IPS-11a (cell line): ENCODE measurements at regions not wholly inside any gene's neighbourhood (a gene's known extent, or its start where the extent isn't known, plus 50 kb on each side); places are given as distances from the start of the nearest gene placed in this dataset.

Source experiments
- H3K4me3 ChIP-seq: one replicate; pipeline ENCODE4 v1.5.1; 2013; ENCODE audit warnings: low read depth, low read length, control low read depth

DNA sequence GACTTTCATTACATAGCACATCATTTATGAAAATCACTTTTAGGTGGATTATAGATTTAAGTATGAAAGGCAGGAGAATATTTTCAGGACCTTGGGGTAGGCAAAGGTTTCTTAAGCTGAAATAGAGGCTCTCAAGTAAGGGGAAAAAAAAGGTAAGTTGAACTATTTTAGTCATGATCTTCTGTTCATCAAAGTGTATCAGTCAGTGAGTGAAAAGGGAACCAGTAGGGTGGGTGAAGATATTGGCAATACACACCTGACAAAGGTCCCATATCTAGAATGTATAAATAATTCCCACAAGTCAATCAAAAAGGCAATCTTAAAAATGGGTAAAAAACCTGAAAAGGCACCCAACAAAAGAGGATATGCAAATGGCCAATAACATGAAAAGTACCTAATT, 218.6 kb downstream of the KLF13 start:
- H3K4me3 ChIP-seq: no peak overlapping the region

DNA sequence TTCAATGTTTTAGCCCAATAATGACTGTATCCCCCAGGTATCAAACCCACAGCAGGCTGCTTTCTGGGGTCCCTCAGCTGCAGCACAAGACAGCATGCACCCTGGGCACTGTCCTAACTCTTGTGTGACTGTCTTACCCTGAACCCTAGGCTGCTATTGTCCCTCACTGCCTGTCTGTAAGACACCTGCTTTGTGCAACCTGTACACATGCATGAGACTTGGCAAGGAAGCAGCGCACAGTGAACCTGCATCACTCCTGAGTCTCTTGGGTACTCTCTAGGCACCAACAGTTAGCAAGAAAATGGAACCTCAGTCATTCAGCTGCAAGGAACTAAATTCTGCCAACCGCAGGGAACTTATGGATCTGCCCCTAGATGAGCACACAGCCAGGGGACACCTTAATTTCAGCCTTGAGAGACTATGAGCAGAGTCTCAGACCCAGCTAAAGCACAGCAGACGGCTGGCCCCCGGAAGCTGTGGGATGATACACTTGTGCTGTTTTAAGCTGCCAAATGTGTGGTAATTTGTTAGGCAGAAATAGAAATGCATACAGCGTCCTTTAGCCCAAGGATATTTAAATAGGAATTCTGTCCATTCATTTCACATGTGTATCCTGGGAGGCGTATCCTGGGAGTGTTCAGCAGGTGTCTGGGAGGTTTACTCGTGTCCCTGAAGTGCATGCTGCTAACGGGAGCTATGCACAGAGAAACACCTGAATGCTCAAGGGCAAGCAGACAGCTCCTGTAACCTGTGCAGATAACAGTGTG, 223.8 kb downstream of the KLF13 start:
- H3K4me3 ChIP-seq: no peak overlapping the region

DNA sequence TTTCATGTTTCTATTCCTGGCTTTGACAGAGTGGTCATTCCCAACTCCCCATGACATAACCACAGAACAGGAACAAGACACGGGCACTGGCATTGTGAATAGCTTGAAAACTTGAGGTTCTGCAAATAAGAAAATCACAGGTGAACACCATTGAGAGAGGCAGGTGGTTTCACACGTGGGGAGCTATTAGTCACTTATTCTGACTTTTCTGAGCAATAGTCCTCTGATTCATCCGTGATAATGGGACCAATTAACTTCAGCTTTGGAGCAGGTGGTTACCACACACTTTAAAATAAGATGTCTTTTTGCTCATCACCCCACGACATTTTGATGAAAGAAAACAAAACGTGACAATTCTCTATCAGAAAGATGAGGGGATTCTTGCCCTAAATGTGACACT, 224.7 kb downstream of the KLF13 start:
- no peak overlapping the region for H3K4me3 ChIP-seq

DNA sequence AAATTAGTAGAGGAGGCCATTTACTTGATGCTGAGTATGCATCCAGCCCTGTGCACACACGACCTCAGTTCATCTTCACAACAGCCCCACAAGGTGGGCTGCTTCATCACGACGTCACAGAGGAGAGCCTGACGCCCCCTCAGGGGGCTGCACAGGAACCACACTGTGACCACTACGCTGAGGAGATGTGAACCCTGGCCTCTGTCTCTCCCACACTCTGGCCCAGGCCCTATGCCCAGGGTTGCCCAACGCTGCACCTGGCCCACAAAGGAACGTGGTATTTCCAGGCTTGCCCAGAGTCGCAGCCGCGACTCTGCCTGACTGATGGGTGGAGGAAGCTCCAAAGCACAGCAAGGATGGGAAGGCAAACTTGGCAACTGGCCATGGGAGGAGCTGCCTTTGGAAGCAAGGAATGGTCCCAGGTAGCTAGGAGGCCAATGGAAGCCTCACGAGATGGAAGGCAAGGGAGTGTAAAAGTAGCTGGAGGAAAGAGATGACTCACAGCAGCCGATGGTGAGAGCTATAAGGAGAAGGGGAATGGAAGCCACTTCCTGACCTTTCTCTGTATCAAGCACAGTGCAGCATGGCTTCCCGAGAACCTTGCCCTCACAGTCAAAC, 226.0 kb downstream of the KLF13 start:
- H3K4me3 ChIP-seq: no peak overlapping the region

DNA sequence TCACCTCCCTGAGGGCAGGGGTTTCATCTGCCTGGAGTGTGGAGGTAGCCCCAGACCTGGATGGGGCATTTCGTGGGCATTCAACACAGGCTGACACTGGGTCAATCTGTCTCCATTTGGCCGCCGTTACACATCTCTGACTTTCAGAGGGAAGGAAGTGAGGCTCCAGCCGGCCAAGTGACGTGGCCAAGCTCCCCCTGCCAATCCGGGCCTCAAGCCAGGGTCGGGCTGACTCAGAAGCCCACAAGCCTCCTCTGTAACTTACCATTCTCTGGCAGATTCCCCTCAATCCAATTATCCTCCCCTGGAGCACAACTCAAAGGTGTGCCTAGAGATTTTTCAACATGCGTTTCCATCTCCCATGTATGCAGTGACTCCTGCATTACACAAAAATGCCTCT, 227.6 kb downstream of the KLF13 start:
- H3K4me3 ChIP-seq: no peak overlapping the region

DNA sequence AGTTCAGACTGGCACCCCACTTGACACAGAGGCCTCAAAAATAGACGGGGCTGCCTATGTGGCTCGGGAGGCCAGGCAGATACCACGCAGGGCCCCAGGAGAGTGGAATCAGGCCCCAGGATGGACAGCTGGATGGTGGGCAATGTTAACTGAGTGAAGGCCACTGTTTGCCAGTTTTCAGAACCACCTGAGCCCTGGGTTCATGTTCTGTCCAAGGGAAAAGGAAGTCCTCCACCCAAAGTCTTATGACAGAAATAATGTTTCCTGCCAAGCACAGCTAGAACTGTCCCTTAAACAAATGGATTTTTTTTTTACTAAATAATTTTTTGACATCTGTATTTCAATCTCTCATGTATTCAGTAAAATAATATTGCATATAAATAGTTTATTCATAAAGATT, 228.4 kb downstream of the KLF13 start:
- no peak overlapping the region for H3K4me3 ChIP-seq

DNA sequence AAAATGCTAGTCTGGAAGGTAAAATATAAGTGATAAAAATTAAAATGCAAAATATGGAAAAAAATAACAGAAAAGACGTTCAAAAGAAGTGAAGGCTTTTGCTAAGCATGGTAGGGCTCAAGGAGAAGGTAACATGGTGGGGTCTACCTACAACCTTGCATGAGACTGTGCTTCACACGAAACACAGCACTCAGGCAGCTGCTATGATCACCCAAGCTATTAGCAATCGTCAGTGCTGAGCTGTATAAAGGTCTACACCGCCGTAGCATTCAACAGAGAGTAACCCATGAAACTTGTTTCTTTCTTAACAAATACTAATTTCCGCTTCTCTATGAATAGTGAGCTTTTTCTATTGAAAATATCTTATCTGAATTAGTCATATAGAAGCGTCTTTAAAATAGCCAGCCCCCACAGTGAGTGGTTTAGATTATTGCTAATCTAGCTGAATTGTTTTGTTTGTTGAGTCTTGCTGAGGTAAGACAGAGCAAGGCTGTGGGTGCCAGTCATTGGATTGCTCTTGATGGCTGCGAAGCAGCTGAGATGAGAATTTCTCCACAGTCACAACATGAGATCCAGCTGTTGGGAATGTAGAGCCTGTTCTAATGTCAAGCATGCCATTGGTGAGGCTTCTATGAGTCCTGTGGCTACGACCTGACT, 230.0 kb downstream of the KLF13 start:
- no peak overlapping the region for H3K4me3 ChIP-seq

DNA sequence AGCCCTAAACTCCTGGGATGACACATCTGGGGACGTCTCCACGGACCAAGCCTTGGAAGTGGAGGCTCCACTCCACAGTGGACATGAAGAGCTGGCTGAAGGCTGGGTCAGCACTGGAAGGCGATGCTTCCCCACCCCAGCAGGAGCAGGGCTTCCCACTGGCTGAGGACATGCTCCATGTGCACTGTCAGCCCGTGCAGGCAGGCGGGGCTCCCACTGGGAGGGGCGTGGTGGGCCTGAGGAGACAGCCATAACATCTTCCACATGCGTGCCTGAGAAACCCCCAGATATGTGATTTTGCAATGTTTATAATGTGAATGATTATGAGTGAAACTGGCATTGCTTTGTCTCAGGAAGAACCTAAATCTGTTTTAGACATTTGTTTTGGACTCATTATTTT, 231.3 kb downstream of the KLF13 start:
- no peak overlapping the region for H3K4me3 ChIP-seq

DNA sequence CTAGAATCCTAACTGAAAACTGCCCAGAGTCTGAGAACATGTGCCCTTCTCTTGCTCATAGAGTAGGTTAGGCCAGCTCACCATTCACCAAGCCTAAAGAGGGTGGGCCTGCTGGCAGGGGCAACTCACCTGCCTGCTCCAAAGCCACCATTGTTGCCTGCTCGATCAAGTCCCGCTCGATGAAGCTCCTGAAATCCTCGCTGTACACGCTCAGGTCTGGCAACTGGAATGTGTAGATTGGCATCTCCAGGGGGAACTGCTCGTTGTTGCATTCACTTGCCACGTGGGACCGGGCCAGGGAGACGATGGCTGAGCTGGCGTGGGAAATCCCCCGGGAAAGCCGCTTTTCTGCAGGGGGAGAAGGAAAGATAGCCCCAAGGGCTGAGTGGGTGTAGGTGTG, 232.2 kb downstream of the KLF13 start:
- no peak overlapping the region for H3K4me3 ChIP-seq

DNA sequence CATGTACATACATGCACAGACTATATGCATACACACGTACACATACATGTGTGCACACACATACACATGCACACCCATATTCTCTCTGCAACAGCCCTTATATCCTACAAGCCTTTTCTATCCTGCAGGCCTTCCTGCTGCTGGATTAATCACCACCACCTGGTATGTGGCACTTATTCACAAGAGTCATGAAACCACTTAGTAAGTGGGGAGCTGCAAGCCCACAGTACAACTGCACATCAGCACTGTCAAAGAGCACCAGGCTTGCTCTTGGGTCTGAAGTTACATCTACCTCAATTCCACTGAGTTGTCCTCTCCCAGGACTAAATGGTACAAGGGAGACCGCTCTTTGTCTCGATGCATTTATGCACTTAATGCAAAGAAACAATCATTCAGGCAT, 233.2 kb downstream of the KLF13 start:
- no peak overlapping the region for H3K4me3 ChIP-seq

DNA sequence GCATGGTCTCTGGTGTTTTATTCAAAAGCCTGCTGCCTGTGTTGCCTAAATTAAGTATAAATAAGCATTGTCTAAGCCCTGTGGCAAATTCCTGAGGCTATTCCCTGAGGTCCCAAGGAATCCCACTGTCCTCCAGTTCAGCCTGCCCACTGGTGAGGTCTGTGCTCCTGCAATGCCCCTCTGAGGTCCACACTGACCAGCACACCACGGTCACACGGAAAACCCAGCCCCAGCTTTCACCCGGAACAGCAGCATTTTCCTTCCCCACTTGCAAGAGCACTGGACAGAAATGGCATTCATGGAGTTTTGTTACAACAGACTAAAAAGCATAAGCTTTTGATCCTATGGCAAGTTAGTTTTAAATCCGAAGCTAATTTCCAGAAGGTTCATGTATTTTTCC, 234.0 kb downstream of the KLF13 start:
- no peak overlapping the region for H3K4me3 ChIP-seq

DNA sequence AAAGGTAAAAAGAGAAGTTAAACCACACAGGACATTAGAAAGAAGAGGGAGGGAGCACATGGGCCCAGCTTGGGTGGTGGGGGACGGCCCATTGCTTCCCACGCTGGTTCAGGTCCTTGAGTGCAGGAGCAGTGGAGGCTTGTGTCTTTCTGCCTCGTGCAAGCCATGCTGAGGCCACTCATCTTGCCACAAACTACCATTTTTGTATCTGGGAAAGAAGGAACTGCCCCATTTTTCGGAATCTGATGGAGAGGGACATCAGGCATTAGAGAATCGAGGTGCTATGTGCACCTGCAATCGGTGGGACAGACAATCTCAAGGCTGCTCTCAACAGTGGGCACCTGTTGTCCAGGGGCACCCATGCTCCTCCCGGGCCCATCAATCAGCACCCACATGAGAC, 234.5 kb downstream of the KLF13 start:
- H3K4me3 ChIP-seq: no peak overlapping the region

DNA sequence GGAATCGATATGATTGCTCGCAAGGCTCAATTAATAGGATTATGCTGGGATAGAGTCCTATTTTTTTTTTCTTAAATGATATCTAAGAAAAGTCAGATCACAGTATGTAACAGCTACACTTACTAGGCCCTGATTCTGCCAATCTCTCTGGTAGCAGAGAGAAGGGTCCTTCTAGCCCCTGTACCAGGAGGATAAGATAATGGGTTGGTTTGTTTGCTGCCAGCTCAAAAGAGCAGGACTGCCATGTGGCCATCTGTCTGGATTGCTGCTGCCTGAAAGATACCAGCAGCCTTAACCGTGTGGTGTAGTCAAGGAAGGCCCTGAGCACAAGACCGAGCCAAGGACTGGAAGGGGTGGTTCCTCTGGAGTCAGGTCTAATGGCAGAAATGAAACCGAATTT, 236.4 kb downstream of the KLF13 start:
- H3K4me3 ChIP-seq: no peak overlapping the region

DNA sequence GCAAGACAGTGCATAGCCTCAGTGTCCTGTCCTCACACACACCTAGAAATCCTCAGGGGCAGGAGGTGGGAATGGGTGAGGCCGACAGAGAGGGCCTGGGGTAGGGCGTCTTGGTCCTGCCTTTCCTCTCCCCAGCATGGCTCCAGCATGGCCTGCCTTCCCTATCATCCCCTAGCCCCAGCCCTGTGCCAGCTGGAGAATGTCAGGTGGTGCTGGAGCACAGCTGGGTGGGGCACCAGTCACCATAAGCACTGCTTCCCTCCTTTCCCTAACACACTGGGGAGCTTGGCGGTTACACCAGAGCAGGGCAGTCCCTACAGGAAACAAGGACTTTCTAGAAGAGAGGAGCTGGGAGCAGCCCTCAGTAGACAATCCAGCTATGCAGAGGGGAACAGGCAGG, 236.8 kb downstream of the KLF13 start:
- no peak overlapping the region for H3K4me3 ChIP-seq

DNA sequence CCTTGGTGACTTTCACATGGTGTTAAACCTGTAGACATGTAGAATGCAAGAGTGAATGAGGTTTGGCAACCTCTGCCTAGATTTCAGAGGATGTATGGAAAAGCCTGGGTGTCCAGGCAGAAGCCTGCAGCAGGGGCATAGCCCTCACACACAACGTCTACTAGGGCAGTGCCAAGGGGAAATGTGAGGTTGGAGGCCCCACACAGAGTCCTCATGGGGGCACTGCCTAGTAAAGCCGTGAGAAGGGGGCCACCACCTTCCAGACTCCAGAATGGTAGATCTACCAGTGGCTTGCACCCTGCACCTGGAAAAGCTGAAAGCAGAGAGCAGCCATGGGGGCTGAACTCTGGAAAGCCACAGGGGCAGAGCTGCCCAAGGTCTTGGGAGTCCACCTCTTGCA, 241.2 kb downstream of the KLF13 start:
- no peak overlapping the region for H3K4me3 ChIP-seq

DNA sequence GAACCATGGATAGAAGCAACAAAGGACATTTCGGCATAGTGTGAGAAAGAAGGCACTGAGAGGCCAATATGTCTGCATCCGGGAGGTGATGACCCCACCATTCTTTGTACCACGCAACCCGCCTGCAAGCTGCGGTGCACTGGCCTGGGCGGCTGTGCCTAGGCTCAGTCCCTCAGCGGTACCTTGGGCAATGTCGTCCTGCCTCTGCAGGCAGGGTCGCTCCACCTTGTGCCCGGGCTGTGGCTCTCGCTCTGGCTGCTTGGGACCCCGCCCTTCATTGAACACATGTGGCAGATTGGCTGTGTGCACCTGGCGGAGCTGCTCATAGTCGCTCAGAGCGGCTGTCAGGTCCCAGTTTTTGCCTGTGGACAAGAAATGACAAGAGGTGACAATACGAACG, 243.2 kb downstream of the KLF13 start:
- H3K4me3 ChIP-seq: no peak overlapping the region

DNA sequence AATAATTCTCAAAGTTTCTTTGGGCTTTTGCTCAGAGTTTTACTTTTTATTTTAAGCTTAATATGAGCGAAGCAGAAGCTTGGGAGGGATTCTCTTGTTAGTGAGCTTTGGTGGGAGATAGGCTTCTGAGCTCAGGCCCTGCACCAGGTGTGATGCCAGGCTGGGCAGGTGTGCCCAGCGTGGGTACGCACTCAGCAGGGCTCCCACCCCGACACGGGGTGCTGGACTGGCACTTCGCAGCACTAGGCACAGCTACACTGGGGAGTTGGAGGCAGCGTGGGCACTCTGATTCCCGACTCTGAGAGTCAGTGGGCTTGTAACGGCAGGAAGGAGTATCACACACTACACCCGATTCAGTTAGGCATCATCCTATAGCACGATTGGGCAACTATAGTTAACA, 244.0 kb downstream of the KLF13 start:
- H3K4me3 ChIP-seq: no peak overlapping the region

DNA sequence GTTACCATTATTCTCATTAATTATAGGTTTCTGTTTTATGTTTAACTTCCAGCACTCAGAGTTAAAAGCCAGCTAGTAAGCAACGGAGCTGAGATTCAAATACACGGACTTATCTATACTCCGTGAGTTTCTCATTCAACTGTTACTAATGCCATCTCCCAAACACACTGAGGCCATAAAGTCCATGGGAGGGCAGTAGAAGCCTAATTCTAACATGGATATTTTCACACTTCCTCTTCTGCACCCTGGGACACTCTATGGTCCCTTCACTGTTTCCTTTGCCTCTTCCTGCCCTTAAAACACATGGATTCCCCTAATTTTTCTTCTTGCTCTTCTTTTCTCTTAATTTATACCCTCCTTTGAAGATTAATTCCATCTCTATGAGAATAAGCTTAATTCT, 245.0 kb downstream of the KLF13 start:
- no peak overlapping the region for H3K4me3 ChIP-seq

DNA sequence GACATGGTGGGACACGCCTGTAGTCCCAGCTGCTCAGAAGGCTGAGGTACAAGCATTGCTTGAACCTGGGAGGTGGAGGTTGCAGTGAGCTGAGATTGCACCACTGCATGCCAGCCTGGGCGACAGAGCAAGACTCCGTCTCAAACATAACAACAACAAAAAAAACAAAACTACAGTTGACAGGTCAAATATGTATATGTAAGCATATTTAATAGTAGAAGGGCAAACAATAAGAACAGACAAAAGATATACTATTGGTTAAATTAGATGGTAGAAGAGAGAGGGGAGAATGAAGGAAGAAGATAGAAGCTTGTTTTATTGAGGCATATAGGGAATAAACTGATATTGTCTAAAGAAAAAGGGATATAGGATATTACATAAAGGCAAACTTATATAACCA, 247.1 kb downstream of the KLF13 start:
- H3K4me3 ChIP-seq: no peak overlapping the region

DNA sequence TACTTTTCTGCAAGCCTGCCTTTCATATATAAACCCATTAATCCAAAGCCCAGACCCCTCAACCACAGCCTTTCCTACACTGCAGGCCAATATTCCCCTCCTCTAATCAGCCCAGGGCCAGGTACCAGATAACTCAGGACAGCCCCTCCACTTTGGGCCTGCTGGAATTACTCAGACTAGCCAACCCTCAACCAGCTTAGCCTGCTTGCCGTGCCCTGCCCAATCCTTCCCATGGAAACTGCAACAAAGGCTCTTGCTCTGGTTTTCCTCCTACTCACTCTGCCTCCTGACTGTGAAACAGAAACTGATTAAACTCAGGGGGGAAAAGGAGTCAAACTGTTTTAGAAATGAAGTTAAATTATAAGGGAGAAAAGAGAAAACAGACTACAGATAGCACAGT, 248.1 kb downstream of the KLF13 start:
- no peak overlapping the region for H3K4me3 ChIP-seq

DNA sequence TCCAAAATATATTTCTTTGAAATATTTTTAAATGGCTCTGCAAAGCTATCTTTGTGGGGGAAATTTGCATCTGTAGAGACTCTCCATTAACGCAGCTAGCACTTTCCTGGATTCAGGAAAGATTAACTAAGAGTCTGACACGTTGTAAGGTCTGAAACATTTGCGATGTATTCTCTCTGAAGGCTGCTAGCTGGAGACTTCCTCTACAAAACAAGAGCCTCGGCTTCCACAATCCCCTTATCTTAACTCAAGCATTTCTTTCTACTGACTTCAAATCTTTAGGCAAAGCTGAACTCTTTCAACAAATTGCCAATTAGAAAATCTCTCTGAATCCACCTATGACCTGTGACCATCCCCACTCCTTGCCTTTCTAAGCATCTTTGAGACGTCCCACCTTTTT, 250.5 kb downstream of the KLF13 start:
- H3K4me3 ChIP-seq: no peak overlapping the region

DNA sequence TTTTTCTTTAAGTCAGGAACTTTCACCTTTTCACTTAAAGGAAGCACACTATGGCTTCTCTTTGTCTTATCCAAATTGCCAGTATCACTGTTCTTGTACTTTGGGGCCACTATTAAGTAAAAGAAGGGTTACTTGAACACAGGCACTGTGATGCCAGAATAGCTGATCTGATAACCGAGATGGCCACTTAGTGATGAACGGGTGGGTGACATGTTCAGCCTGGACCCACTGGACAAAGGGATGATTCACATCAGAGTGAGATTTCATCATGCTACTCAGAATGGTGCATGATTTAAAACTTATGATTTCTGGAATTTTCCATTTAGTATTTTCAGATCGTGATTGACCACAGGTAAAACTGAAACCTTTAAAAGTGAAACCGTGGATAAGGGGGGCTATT, 252.6 kb downstream of the KLF13 start:
- H3K4me3 ChIP-seq: no peak overlapping the region
